A549 (cell line): ENCODE measurements at regions not wholly inside any gene's neighbourhood (a gene's known extent, or its start where the extent isn't known, plus 50 kb on each side); places are given as distances from the start of the nearest gene placed in this dataset.

Experiments used
- ATAC-seq, 2 experiments: fragments of 200-7000 bp in 1 of 2; fragments of >200 bp in 1 of 2; cut with Nextera tagmentation in 1 of 2; cut with Tn5 transposase in 1 of 2; 3 replicates each; pipeline versions ENCODE4 v1.8.0 to v1.9.1; 2018 to 2020; ENCODE audit warnings: mild to moderate bottlenecking in 1 of 2, moderate library complexity in 1 of 2
- CTCF ChIA-PET: fragments of 300-600 bp; sonication (Branson Sonifier 250); formaldehyde crosslinking; extraction: SDS; loops from one replicate; lab custom pipeline; 2021; ENCODE audit warnings: antibody characterized with exemption, inconsistent platforms; lab: Yijun Ruan, JAX
- POLR2A ChIA-PET: fragments of 350-600 bp; formaldehyde crosslinking; extraction: SDS; loops from one replicate; lab custom pipeline; 2021; ENCODE audit warnings: antibody characterized with exemption, inconsistent platforms; lab: Yijun Ruan, JAX
- DNase-seq, 2 experiments: peaks; one replicate each; pipeline versions ENCODE4 v3.0.0 to v3.0.0-alpha.2; 2011 to 2016; ENCODE audit warnings: low read depth in 1 of 2, low spot score in 1 of 2
- FAIRE-seq: peaks from 2 replicates; lab custom pipeline; 2011; peaks lifted over from hg19 to GRCh38; lab: Jason Lieb, UNC
- H3K27ac ChIP-seq, 2 experiments: fragments of >200 bp; sonication (Bioruptor Twin); formaldehyde crosslinking; 3 replicates each; pipeline ENCODE4 v1.5.1; 2016 to 2017
- H3K4me1 ChIP-seq: fragments of >200 bp; sonication (Bioruptor Twin); formaldehyde crosslinking; 3 replicates; pipeline ENCODE4 v1.6.1; 2016
- H3K4me2 ChIP-seq: fragments of >200 bp; sonication (Bioruptor Twin); formaldehyde crosslinking; 3 replicates; pipeline ENCODE4 v1.6.1; 2016
- H3K4me3 ChIP-seq: fragments of >200 bp; sonication (Bioruptor Twin); formaldehyde crosslinking; 3 replicates; pipeline ENCODE4 v1.5.1; 2016
- H3K9me3 ChIP-seq: fragments of >200 bp; sonication (Bioruptor Twin); formaldehyde crosslinking; 3 replicates; pipeline ENCODE4 v1.6.1; 2016
- ATOH8 ChIP-seq: fragments of 250-450 bp; sonication (Bioruptor Pico); IDR thresholded peaks from 2 replicates; pipeline ENCODE4 v1.5.0; 2020; ENCODE audit warnings: low read depth, mild to moderate bottlenecking, moderate library complexity
- BCL3 ChIP-seq: fragments of >200 bp; sonication (Bioruptor Twin); formaldehyde crosslinking; IDR thresholded peaks from 3 replicates; pipeline ENCODE4 v1.6.1; 2016
- BHLHE40 ChIP-seq: IDR thresholded peaks from 2 replicates; pipeline ENCODE4 v1.6.1; 2012; ENCODE audit warnings: low read depth, low read length, inconsistent platforms
- CBX2 ChIP-seq: fragments of 200-600 bp; sonication (generic); IDR thresholded peaks from 2 replicates; pipeline ENCODE4 v1.6.1; 2016; ENCODE audit warnings: low read depth, mild to moderate bottlenecking, borderline replicate concordance
- CHD4 ChIP-seq: fragments of 200-600 bp; sonication (generic); IDR thresholded peaks from 2 replicates; pipeline ENCODE4 v1.6.1; 2016; ENCODE audit warnings: antibody characterized with exemption, mild to moderate bottlenecking, borderline replicate concordance
- EP300 ChIP-seq, 2 experiments: fragments of >200 bp; sonication (Bioruptor Twin); formaldehyde crosslinking; IDR thresholded peaks; 2 replicates in 1 of 2; 3 replicates in 1 of 2; pipeline ENCODE4 v1.6.1; 2016 to 2017
- GATA3 ChIP-seq: IDR thresholded peaks from 2 replicates; pipeline ENCODE4 v1.6.1; 2012; ENCODE audit warnings: borderline replicate concordance
- HEYL ChIP-seq: fragments of 250-450 bp; sonication (Bioruptor Pico); IDR thresholded peaks from 2 replicates; pipeline ENCODE4 v1.8.0; 2021; ENCODE audit warnings: mild to moderate bottlenecking, moderate library complexity
- HOXB13 ChIP-seq: fragments of 250-450 bp; sonication (Bioruptor Pico); IDR thresholded peaks from 2 replicates; pipeline ENCODE4 v1.5.0; 2020; ENCODE audit warnings: low read depth, mild to moderate bottlenecking, moderate library complexity
- HOXB5 ChIP-seq: fragments of 250-450 bp; sonication (Bioruptor Pico); IDR thresholded peaks from 2 replicates; pipeline ENCODE4 v1.5.0; 2020; ENCODE audit warnings: mild to moderate bottlenecking, moderate library complexity
- JUN ChIP-seq, 2 experiments: fragments of >200 bp; sonication (Bioruptor Twin); formaldehyde crosslinking; IDR thresholded peaks; 2 replicates in 1 of 2; 3 replicates in 1 of 2; pipeline ENCODE4 v1.6.1; 2016 to 2017
- JUNB ChIP-seq: fragments of >200 bp; sonication (Bioruptor Twin); formaldehyde crosslinking; IDR thresholded peaks from 2 replicates; pipeline ENCODE4 v1.6.1; 2016
- MAX ChIP-seq: IDR thresholded peaks from 2 replicates; pipeline ENCODE4 v1.6.1; 2012
- MYC ChIP-seq: IDR thresholded peaks from 2 replicates; pipeline ENCODE4 v1.6.1; 2012; ENCODE audit warnings: mild to moderate bottlenecking, inconsistent platforms, low read length, improper control_type of control experiment, borderline replicate concordance
- NPAS2 ChIP-seq: fragments of 250-450 bp; sonication (Bioruptor Pico); IDR thresholded peaks from 2 replicates; pipeline ENCODE4 v1.8.0; 2022; ENCODE audit warnings: mild to moderate bottlenecking, moderate library complexity, borderline replicate concordance
- RAD21 ChIP-seq, 2 experiments: fragments of >200 bp in 1 of 2; sonication (Bioruptor Twin) in 1 of 2; formaldehyde crosslinking in 1 of 2; IDR thresholded peaks in 1 of 2; conservative IDR thresholded peaks in 1 of 2; 2 replicates in 1 of 2; 3 replicates in 1 of 2; pipeline ENCODE4 v1.6.1; 2012 to 2018; ENCODE audit warnings: inconsistent platforms in 1 of 2
- RCOR1 ChIP-seq: fragments of 150-350 bp; IDR thresholded peaks from 2 replicates; pipeline ENCODE4 v1.6.1; 2014; ENCODE audit warnings: antibody characterized with exemption, low read length, low read depth
- REST ChIP-seq: fragments of 200-600 bp; sonication (generic); IDR thresholded peaks from 2 replicates; pipeline ENCODE4 v1.6.1; 2016; ENCODE audit warnings: antibody characterized with exemption, mild to moderate bottlenecking, moderate library complexity
- RFX5 ChIP-seq: fragments of 450-650 bp; IDR thresholded peaks from 2 replicates; pipeline ENCODE4 v1.7.1; 2014; ENCODE audit warnings: antibody characterized with exemption, mild to moderate bottlenecking, moderate library complexity
- SMC3 ChIP-seq: fragments of >200 bp; sonication (Bioruptor Twin); formaldehyde crosslinking; IDR thresholded peaks from 3 replicates; pipeline ENCODE4 v1.6.1; 2018; ENCODE audit warnings: inconsistent platforms
- SREBF2 ChIP-seq: fragments of 450-650 bp; IDR thresholded peaks from 2 replicates; pipeline ENCODE4 v1.6.1; 2014; ENCODE audit warnings: mild to moderate bottlenecking, moderate library complexity
- ZC3H11A ChIP-seq: fragments of 450-650 bp; IDR thresholded peaks from 2 replicates; pipeline ENCODE4 v1.6.1; 2014; ENCODE audit warnings: antibody characterized with exemption, mild to moderate bottlenecking
- ZFP36 ChIP-seq: fragments of 450-650 bp; IDR thresholded peaks from 2 replicates; pipeline ENCODE4 v1.6.1; 2014; ENCODE audit warnings: borderline replicate concordance; ENCODE audit not compliant: partially characterized antibody
- WGBS: methylation state at CpG from one replicate; pipeline ENCODE4 v1.1.6; 2017; ENCODE audit errors: missing lambda C conversion rate; 5-methylcytosine and 5-hydroxymethylcytosine counted together

- no peaks in the 10 kb centered on the region for H3K9me3 ChIP-seq
- POLR2A ChIA-PET, result no interaction called here
- no peak overlapping the region for H3K27ac ChIP-seq
- WGBS, result 59% methylated on average over 1 of the region's 1 CpG
- DNase-seq (no peak), FAIRE-seq (no peak), ATAC-seq (no peak)
- TF ChIP-seq BCL3 (no peak), NPAS2 (CRISPR knock-in tag) (no peak), RAD21 (conservative IDR thresholded peaks at IDR 0.05 in 1 of 2, IDR thresholded peaks at IDR 0.05 in 1 of 2) (no peak), EP300 (IDR thresholded peaks at IDR 0.05) (no peak), MYC (no peak), HOXB5 (CRISPR knock-in tag) (no peak)
- H3K4me3 ChIP-seq, result no peak overlapping the region
- CTCF ChIA-PET, result no interaction called here
- no peak overlapping the region for H3K4me2 ChIP-seq
- H3K4me1 ChIP-seq, result no peaks in the 10 kb centered on the region
Observed at GRCh38 chr3:99069973-99070372, 168.5 kb upstream of the DCBLD2 start.

- Histone ChIP-seq H3K4me1 (no peaks in the 10 kb centered on the region), H3K27ac (no peak overlapping the region), H3K4me3 (no peak overlapping the region), H3K9me3 (no peaks in the 10 kb centered on the region), H3K4me2 (no peak overlapping the region)
- no peak for FAIRE-seq
- 6% methylated on average over 4 of the region's 4 CpGs for WGBS
- ChIA-PET POLR2A (no interaction called here), CTCF (no interaction called here)
- TF ChIP-seq ZC3H11A (no peak), HOXB5 (CRISPR knock-in tag) (no peak), CBX2 (no peak)
- DNase-seq, result no peak
- ATAC-seq, result no peak
Observed at GRCh38 chr3:99066863-99067262, 165.4 kb upstream of the DCBLD2 start.

GRCh38 chr3:99049164-99049563 lies 147.7 kb upstream of the DCBLD2 start:
- Histone ChIP-seq H3K9me3 (no peaks in the 10 kb centered on the region), H3K4me2 (no peak overlapping the region), H3K4me3 (no peak overlapping the region)
- FAIRE-seq (no peak), DNase-seq (no peak), ATAC-seq (no peak)
- WGBS, result 0% methylated on average over 1 of the region's 1 CpG
- no peak for TF ChIP-seq ATOH8 (CRISPR knock-in tag)
- TF ChIP-seq BCL3, result no peak
- TF ChIP-seq JUNB, result no peak
- no peak for TF ChIP-seq CHD4
- TF ChIP-seq RFX5, result no peak
- no peak for TF ChIP-seq SMC3
- TF ChIP-seq HEYL, result no peak
- no peak for TF ChIP-seq ZFP36
- TF ChIP-seq, all 56 proteins: peak for 0
- ChIA-PET POLR2A (no interaction called here), CTCF (interaction anchor here (0.8 kb wide), 1 partner anchor 8 kb away, joined by 3 read pairs; no protein-coding TSS in a partner anchor)
- Histone ChIP-seq H3K27ac (no peak overlapping the region), H3K4me1 (no peaks in the 10 kb centered on the region)

- peak in 1 of 2 experiments; percentile 24; a peak in 1 of 6 replicates for ATAC-seq
- Histone ChIP-seq H3K4me3 (no peak overlapping the region), H3K9me3 (no peaks in the 10 kb centered on the region), H3K4me1 (no peaks in the 10 kb centered on the region), H3K27ac (no peak overlapping the region), H3K4me2 (no peak overlapping the region)
- FAIRE-seq, result no peak
- DNase-seq, result no peak
- CTCF ChIA-PET, result no interaction called here
- POLR2A ChIA-PET, result no interaction called here
- 69% methylated on average over 2 of the region's 2 CpGs for WGBS
- no peak for TF ChIP-seq JUNB
- TF ChIP-seq GATA3, result no peak
- TF ChIP-seq RCOR1, result no peak
- TF ChIP-seq REST, result no peak
- no peak for TF ChIP-seq JUN (IDR thresholded peaks at IDR 0.05)
- no peak for TF ChIP-seq HOXB13 (CRISPR knock-in tag)
- no peak for TF ChIP-seq RAD21 (conservative IDR thresholded peaks at IDR 0.05 in 1 of 2, IDR thresholded peaks at IDR 0.05 in 1 of 2)
- TF ChIP-seq NPAS2 (CRISPR knock-in tag), result no peak
- no peak for TF ChIP-seq SREBF2
- TF ChIP-seq ATOH8 (CRISPR knock-in tag), result no peak
- no peak for TF ChIP-seq BHLHE40
- no peak for TF ChIP-seq MAX
Observed at GRCh38 chr3:99041747-99042146, 140.3 kb upstream of the DCBLD2 start.
